Stimulated activated CD8-positive, alpha-beta memory T cell treated with anti-CD3 and anti-CD28 coated beads, Interleukin-4, amount 100 ng/mL, for 48 hours (primary cell): ENCODE measurements at regions not wholly inside any gene's neighbourhood (a gene's known extent, or its start where the extent isn't known, plus 50 kb on each side); places are given as distances from the start of the nearest gene placed in this dataset.
"Not testable (repeated sequence)": the region's sequence is repeated elsewhere in the genome, so short reads cannot be mapped to it uniquely, and the experiment has no call there.

Experiments used
- DNase-seq: peaks from one replicate; pipeline ENCODE4 v3.0.0-alpha.2; 2020

- DNase-seq: no peak
Measured at GRCh38 chr10:33489501-33490176, 155.2 kb upstream of the NRP1 start.

GRCh38 chr10:33487014-33487776, 152.7 kb upstream of the NRP1 start:
- no peak for DNase-seq

- no peak for DNase-seq
Measured at GRCh38 chr10:33485276-33485675, 150.8 kb upstream of the NRP1 start.

- no peak for DNase-seq
Measured at GRCh38 chr10:33484787-33485186, 150.3 kb upstream of the NRP1 start.

GRCh38 chr10:33483816-33484190, 149.3 kb upstream of the NRP1 start:
- no peak for DNase-seq

- DNase-seq: no peak
Measured at GRCh38 chr10:33483124-33483815, 148.8 kb upstream of the NRP1 start.

GRCh38 chr10:33482486-33482885, 148.0 kb upstream of the NRP1 start:
- DNase-seq: no peak

- no peak for DNase-seq
Measured at GRCh38 chr10:33481184-33481583, 146.7 kb upstream of the NRP1 start.

- not testable (repeated sequence) for DNase-seq
Measured at GRCh38 chr10:33480417-33480816, 145.9 kb upstream of the NRP1 start.

- DNase-seq: no peak
Measured at GRCh38 chr10:33478675-33479125, 144.2 kb upstream of the NRP1 start.

GRCh38 chr10:33478089-33478674, 143.7 kb upstream of the NRP1 start:
- no peak for DNase-seq

- no peak for DNase-seq
Measured at GRCh38 chr10:33477291-33478088, 143.0 kb upstream of the NRP1 start.

- no peak for DNase-seq
Measured at GRCh38 chr10:33476757-33477273, 142.3 kb upstream of the NRP1 start.

- DNase-seq: no peak
Measured at GRCh38 chr10:33473688-33474087, 139.2 kb upstream of the NRP1 start.

GRCh38 chr10:33468006-33468405, 133.5 kb upstream of the NRP1 start:
- DNase-seq: not testable (repeated sequence)

GRCh38 chr10:33465747-33466146, 131.3 kb upstream of the NRP1 start:
- no peak for DNase-seq

GRCh38 chr10:33463011-33463410, 128.5 kb upstream of the NRP1 start:
- DNase-seq: no peak

- DNase-seq: no peak
Measured at GRCh38 chr10:33461295-33461640, 126.8 kb upstream of the NRP1 start.

GRCh38 chr10:33460505-33461294, 126.2 kb upstream of the NRP1 start:
- no peak for DNase-seq

- DNase-seq: no peak
Measured at GRCh38 chr10:33459602-33460001, 125.1 kb upstream of the NRP1 start.

- no peak for DNase-seq
Measured at GRCh38 chr10:33455029-33455428, 120.6 kb upstream of the NRP1 start.

- no peak for DNase-seq
Measured at GRCh38 chr10:33454554-33454953, 120.1 kb upstream of the NRP1 start.
